ENCODE measurements at regions not wholly inside any gene's neighbourhood (a gene's known extent, or its start where the extent isn't known, plus 50 kb on each side); places are given as distances from the start of the nearest gene placed in this dataset.

DNA sequence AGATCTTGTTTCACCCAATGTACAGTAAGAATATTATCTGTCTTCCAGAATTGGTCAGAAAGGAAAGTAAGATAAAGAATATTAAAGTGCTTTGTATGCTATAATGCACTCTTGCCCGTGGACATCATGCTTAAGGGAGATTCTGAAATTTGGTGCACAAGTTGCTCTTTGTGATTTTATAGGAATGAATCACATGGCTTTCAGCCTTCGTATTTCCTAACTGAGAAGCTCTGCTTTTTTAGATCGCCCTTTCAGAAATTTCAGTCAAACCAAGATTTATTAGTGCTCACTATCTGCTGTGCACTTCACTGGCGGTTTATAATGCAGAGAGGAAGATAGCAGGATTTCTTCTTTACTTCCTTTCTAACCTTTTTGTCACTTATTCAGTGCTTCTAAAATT is 1248.5 kb upstream of the LRRN3 start:
- Histone ChIP-seq H3K79me2 (ENCODE audit: insufficient read depth, low read length) (no peaks in the 10 kb centered on the region), H3K27me3 (ENCODE audit: control insufficient read depth in 1 of 2, insufficient read depth in 2 of 2, low read length in 2 of 2) (no peaks in the 10 kb centered on the region), H4K20me1 (ENCODE audit: insufficient read depth, low read length) (no peaks in the 10 kb centered on the region), H2AFZ (ENCODE audit: low read length) (no peak overlapping the region), H3K4me2 (ENCODE audit: low read depth, low read length) (no peak overlapping the region), H3K4me1 (ENCODE audit: insufficient read depth, low read length) (no peaks in the 10 kb centered on the region), H3K9me3 (ENCODE audit: low read length) (no peaks in the 10 kb centered on the region), H3K9ac (ENCODE audit: insufficient read depth, low read depth, low read length) (no peak overlapping the region), H3K4me3 (replicated peaks in 1 of 3; ENCODE audit: insufficient read depth in 1 of 3, low read depth in 2 of 3, low read length in 3 of 3) (no peak overlapping the region), H3K27ac (ENCODE audit: extremely low read length, insufficient read depth, low read length) (no peak overlapping the region), H3K36me3 (replicated peaks in 1 of 2; ENCODE audit: control insufficient read depth in 1 of 2, insufficient read depth in 2 of 2, low read length in 2 of 2) (no peaks in the 10 kb centered on the region)
- no TSS peak for BruUV-seq (replicated peaks)
- CTCF ChIA-PET (ENCODE audit: low intra/inter-chr PET ratio, low total read pairs) = no interaction called here
- WGBS (ENCODE audit: low lambda C conversion rate) = 2% methylated on average over 4 of the region's 4 CpGs
- ATAC-seq = no peak
- POLR2A ChIA-PET = no interaction called here
- no peak for DNase-seq (ENCODE audit: low spot score)
- intact Hi-C loops (cut with micrococcal nuclease; ENCODE audit: unreplicated experiment) = loop anchor here (5.0 kb wide), 2 partner anchors 360 to 1895 kb away; no protein-coding TSS in a partner anchor
- in situ Hi-C loops (cut with HindIII; ENCODE audit: extremely low pct_ligation_motif_present, low pct_unique_long_range_greater_than_20kb) = loop anchor here (25.0 kb wide), 1 partner anchor 595 kb away; no protein-coding TSS in a partner anchor
- FAIRE-seq = no peak
- TF ChIP-seq ZNF777 (CRISPR knock-in tag; IDR thresholded peaks at IDR 0.05) (no peak), IKZF1 (IDR thresholded peaks at IDR 0.05) (no peak), ZSCAN20 (CRISPR knock-in tag; IDR thresholded peaks at IDR 0.05; ENCODE audit: borderline replicate concordance) (no peak), ATRX (CRISPR knock-in tag; IDR thresholded peaks at IDR 0.05; ENCODE audit: borderline replicate concordance) (no peak), HOXD1 (CRISPR knock-in tag; IDR thresholded peaks at IDR 0.05) (no peak), SMYD3 (CRISPR knock-in tag; IDR thresholded peaks at IDR 0.05) (no peak), ZNF790 (CRISPR knock-in tag; IDR thresholded peaks at IDR 0.05; ENCODE audit: borderline replicate concordance) (no peak), ZNF274 (CRISPR knock-in tag; IDR thresholded peaks at IDR 0.05) (no peak), HNRNPH1 (optimal IDR thresholded peaks at IDR 0.05; ENCODE audit: low read depth, low read length) (no peak), NR3C1 (CRISPR knock-in tag; IDR thresholded peaks at IDR 0.05) (no peak), RBAK (CRISPR knock-in tag; IDR thresholded peaks at IDR 0.05) (no peak), ZBTB40 (IDR thresholded peaks at IDR 0.05) (no peak), ZBTB40 (CRISPR knock-in tag; IDR thresholded peaks at IDR 0.05) (no peak), ZNF256 (CRISPR knock-in tag; conservative IDR thresholded peaks at IDR 0.05) (no peak), ZNF205 (CRISPR knock-in tag; IDR thresholded peaks at IDR 0.05) (no peak), FOXO4 (CRISPR knock-in tag; conservative IDR thresholded peaks at IDR 0.05) (no peak)
- TF ChIP-seq, protein P1, sequence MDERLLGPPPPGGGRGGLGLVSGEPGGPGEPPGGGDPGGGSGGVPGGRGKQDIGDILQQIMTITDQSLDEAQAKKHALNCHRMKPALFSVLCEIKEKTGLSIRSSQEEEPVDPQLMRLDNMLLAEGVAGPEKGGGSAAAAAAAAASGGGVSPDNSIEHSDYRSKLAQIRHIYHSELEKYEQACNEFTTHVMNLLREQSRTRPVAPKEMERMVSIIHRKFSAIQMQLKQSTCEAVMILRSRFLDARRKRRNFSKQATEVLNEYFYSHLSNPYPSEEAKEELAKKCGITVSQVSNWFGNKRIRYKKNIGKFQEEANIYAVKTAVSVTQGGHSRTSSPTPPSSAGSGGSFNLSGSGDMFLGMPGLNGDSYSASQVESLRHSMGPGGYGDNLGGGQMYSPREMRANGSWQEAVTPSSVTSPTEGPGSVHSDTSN (CRISPR knock-in tag; IDR thresholded peaks at IDR 0.05) = no peak
